ENCODE measurements at regions not wholly inside any gene's neighbourhood (a gene's known extent, or its start where the extent isn't known, plus 50 kb on each side); places are given as distances from the start of the nearest gene placed in this dataset.
A peak's percentile ranks its signal among the peaks of the same experiment; 100 is the strongest.

GRCh38 chr2:15076668-15077067 is 444.2 kb downstream of the LRATD1 start:
- Histone ChIP-seq H3K4me3 (no peak overlapping the region), H3K4me1 (replicated peaks in 1 of 2; ENCODE audit: control insufficient read depth in 2 of 2, insufficient read depth in 2 of 2, low read length in 2 of 2) (no peaks in the 10 kb centered on the region), H3K27ac (ENCODE audit: extremely low read depth, low read depth, low read length) (no peak overlapping the region), H3K4me2 (ENCODE audit: insufficient read depth, low read length) (no peak overlapping the region), H3K79me2 (ENCODE audit: control insufficient read depth, insufficient read depth, low read length) (no peaks in the 10 kb centered on the region), H4K20me1 (replicated peaks; ENCODE audit: control insufficient read depth, insufficient read depth, low read length) (no peaks in the 10 kb centered on the region), H3K27me3 (ENCODE audit: control insufficient read depth in 2 of 2, insufficient read depth in 2 of 2, low read length in 2 of 2) (no peaks in the 10 kb centered on the region), H3K36me3 (ENCODE audit: control insufficient read depth, insufficient read depth, low read length) (no peaks in the 10 kb centered on the region), H2AFZ (ENCODE audit: low read depth, low read length) (no peak overlapping the region), H3K9me1 (ENCODE audit: control insufficient read depth, insufficient read depth, low read length) (no peaks in the 10 kb centered on the region), H3K9me3 (replicated peaks; ENCODE audit: control insufficient read depth, insufficient read depth, low read depth, low read length) (no peaks in the 10 kb centered on the region), H3K9ac (ENCODE audit: insufficient read depth in 1 of 2, low read depth in 2 of 2, low read length in 2 of 2) (no peak overlapping the region)
- BruUV-seq (replicated peaks): no TSS peak
- CTCF ChIA-PET (ENCODE audit: low intra/inter-chr PET ratio): no interaction called here
- no peak for DNase-seq (ENCODE audit: extremely low read depth in 1 of 4, low spot score in 3 of 4)
- TF ChIP-seq POLR2AphosphoS2 (IDR thresholded peaks at IDR 0.05; ENCODE audit: low read length) (no peak), ATF3 (IDR thresholded peaks at IDR 0.05) (peak; percentile 17; the same call in 1 of the 2 replicates), ATF3 (CRISPR knock-in tag; conservative IDR thresholded peaks at IDR 0.05) (no peak), XRCC4 (IDR thresholded peaks at IDR 0.05; ENCODE audit: extremely low read depth, insufficient read depth, insufficient read length) (no peak), RBM39 (optimal IDR thresholded peaks at IDR 0.05; ENCODE audit: low read depth, low read length) (no peak), CEBPB (tag; IDR thresholded peaks at IDR 0.05) (peak; percentile 72), CEBPG (CRISPR knock-in tag; IDR thresholded peaks at IDR 0.05) (no peak), CEBPG (tag; conservative IDR thresholded peaks at IDR 0.05 in 1 of 2, IDR thresholded peaks at IDR 0.05 in 1 of 2) (peak; percentile 67 to 73), ZNF639 (CRISPR knock-in tag; conservative IDR thresholded peaks at IDR 0.05 in 1 of 2, IDR thresholded peaks at IDR 0.05 in 1 of 2) (no peak)
- FAIRE-seq: no peak
- POLR2A ChIA-PET: no interaction called here
- intact Hi-C loops (cut with micrococcal nuclease) (no loop called here), in situ Hi-C loops (cut with MboI) (no loop called here)
- ATAC-seq: no peak

Measured in K562 (cell line).